OCI-LY7 (cell line): ENCODE measurements at regions not wholly inside any gene's neighbourhood (a gene's known extent, or its start where the extent isn't known, plus 50 kb on each side); places are given as distances from the start of the nearest gene placed in this dataset.

Experiments used
- EZH2phosphoT487 ChIP-seq: fragments of 200-600 bp; sonication (generic); IDR thresholded peaks from 2 replicates; pipeline ENCODE4 v1.6.1; 2018; ENCODE audit warnings: low read depth, borderline replicate concordance, mild to moderate bottlenecking, mixed run types, antibody characterized with exemption, low read length, moderate library complexity, mixed read lengths
- TF ChIP-seq, protein P1 (sequence below): fragments of 200-600 bp; sonication (generic); conservative IDR thresholded peaks from 2 replicates; pipeline ENCODE4 v1.5.1; 2014; ENCODE audit warnings: mild to moderate bottlenecking, antibody characterized with exemption, low read length, moderate library complexity, mixed read lengths

DNA sequence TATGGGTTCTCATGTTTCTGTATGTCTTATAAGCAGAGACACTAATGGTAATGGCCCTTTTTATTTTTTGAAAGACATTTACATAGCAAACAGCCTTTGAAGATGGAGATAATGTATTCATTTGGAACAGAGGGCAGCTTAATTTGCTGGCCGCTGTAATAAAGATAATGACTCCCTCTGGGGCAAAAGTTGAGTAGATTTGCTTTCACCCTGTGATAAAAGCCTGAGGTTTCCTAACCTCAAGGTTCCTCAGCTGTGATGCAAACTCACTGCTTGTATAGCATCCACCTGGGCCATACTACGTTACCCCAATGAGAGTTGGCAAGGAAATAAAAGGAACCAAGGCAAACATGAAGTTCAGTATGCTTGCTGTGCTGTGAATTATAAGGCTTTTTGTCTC is 54.8 kb downstream of the TEX51 start:
- no peak for TF ChIP-seq EZH2phosphoT487
- TF ChIP-seq, protein P1, sequence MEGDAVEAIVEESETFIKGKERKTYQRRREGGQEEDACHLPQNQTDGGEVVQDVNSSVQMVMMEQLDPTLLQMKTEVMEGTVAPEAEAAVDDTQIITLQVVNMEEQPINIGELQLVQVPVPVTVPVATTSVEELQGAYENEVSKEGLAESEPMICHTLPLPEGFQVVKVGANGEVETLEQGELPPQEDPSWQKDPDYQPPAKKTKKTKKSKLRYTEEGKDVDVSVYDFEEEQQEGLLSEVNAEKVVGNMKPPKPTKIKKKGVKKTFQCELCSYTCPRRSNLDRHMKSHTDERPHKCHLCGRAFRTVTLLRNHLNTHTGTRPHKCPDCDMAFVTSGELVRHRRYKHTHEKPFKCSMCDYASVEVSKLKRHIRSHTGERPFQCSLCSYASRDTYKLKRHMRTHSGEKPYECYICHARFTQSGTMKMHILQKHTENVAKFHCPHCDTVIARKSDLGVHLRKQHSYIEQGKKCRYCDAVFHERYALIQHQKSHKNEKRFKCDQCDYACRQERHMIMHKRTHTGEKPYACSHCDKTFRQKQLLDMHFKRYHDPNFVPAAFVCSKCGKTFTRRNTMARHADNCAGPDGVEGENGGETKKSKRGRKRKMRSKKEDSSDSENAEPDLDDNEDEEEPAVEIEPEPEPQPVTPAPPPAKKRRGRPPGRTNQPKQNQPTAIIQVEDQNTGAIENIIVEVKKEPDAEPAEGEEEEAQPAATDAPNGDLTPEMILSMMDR = no peak
